ENCODE measurements at regions not wholly inside any gene's neighbourhood (a gene's known extent, or its start where the extent isn't known, plus 50 kb on each side); places are given as distances from the start of the nearest gene placed in this dataset.

DNA sequence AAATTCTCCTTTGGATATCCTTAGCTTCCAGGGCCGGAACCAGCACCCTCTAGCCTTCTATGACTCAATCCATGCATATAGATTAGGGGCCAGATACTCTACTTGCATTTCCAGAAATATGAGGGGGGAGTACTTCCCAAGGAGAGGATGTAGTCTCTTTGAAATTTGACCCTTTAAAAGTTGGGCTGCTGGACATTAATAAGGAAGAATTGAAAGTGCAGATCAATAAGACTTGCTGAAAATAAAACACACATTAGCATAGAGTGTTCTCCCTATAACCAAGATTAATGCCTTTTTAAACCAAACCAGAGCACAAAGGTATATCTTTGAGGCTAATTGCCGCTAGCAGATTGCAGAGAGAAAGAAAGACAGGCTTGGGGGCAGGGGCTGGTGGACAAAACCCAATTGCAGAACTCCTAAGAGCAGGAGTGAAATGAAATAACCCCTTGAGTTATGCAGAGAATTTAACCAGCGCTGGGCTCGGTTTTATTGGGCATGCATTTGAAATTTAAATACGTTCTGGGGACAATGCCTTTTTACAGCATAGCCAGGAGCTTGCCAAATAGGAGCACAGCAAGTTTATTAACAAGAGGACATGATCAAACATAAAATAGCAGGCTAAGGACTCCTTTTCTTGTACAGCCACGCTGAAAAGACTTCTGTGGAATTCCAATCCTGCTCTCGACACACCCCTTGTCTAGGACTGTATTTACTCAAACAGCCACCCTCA is 108.2 kb upstream of the SALL4 start:
- TF ChIP-seq, protein P1, sequence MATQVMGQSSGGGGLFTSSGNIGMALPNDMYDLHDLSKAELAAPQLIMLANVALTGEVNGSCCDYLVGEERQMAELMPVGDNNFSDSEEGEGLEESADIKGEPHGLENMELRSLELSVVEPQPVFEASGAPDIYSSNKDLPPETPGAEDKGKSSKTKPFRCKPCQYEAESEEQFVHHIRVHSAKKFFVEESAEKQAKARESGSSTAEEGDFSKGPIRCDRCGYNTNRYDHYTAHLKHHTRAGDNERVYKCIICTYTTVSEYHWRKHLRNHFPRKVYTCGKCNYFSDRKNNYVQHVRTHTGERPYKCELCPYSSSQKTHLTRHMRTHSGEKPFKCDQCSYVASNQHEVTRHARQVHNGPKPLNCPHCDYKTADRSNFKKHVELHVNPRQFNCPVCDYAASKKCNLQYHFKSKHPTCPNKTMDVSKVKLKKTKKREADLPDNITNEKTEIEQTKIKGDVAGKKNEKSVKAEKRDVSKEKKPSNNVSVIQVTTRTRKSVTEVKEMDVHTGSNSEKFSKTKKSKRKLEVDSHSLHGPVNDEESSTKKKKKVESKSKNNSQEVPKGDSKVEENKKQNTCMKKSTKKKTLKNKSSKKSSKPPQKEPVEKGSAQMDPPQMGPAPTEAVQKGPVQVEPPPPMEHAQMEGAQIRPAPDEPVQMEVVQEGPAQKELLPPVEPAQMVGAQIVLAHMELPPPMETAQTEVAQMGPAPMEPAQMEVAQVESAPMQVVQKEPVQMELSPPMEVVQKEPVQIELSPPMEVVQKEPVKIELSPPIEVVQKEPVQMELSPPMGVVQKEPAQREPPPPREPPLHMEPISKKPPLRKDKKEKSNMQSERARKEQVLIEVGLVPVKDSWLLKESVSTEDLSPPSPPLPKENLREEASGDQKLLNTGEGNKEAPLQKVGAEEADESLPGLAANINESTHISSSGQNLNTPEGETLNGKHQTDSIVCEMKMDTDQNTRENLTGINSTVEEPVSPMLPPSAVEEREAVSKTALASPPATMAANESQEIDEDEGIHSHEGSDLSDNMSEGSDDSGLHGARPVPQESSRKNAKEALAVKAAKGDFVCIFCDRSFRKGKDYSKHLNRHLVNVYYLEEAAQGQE (IDR thresholded peaks at IDR 0.05; ENCODE audit: low read depth), result no peak
- TF ChIP-seq TEAD4 (IDR thresholded peaks at IDR 0.05), result peak; percentile 70
- peak; percentile 17; the same call in 1 of the 2 replicates for TF ChIP-seq NFIC (IDR thresholded peaks at IDR 0.05)
- TF ChIP-seq EP300 (IDR thresholded peaks at IDR 0.05; ENCODE audit: borderline replicate concordance), result no peak
- no peak; the same call in 1 of the 2 replicates for TF ChIP-seq FOXM1 (IDR thresholded peaks at IDR 0.05; ENCODE audit: borderline replicate concordance, low read depth)
- no peak for TF ChIP-seq TCF12 (IDR thresholded peaks at IDR 0.05; ENCODE audit: low read depth)
- no peak for TF ChIP-seq TAF1 (IDR thresholded peaks at IDR 0.05; ENCODE audit: low read depth)
- no peak for TF ChIP-seq YY1 (IDR thresholded peaks at IDR 0.05; ENCODE audit: low read depth)
- no peak for TF ChIP-seq RAD21 (IDR thresholded peaks at IDR 0.05; ENCODE audit: low read depth)
- no peak for TF ChIP-seq EGR1 (IDR thresholded peaks at IDR 0.05)
- no peak for TF ChIP-seq ZBTB7A (IDR thresholded peaks at IDR 0.05; ENCODE audit: low read depth)
- TF ChIP-seq CREB1 (IDR thresholded peaks at IDR 0.05; ENCODE audit: low read depth), result no peak
- TF ChIP-seq, protein P2, sequence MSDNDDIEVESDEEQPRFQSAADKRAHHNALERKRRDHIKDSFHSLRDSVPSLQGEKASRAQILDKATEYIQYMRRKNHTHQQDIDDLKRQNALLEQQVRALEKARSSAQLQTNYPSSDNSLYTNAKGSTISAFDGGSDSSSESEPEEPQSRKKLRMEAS (IDR thresholded peaks at IDR 0.05), result no peak
- no peak for TF ChIP-seq CEBPB (IDR thresholded peaks at IDR 0.05)
- TF ChIP-seq, protein P3, sequence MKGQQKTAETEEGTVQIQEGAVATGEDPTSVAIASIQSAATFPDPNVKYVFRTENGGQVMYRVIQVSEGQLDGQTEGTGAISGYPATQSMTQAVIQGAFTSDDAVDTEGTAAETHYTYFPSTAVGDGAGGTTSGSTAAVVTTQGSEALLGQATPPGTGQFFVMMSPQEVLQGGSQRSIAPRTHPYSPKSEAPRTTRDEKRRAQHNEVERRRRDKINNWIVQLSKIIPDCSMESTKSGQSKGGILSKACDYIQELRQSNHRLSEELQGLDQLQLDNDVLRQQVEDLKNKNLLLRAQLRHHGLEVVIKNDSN (IDR thresholded peaks at IDR 0.05), result no peak

DNA sequence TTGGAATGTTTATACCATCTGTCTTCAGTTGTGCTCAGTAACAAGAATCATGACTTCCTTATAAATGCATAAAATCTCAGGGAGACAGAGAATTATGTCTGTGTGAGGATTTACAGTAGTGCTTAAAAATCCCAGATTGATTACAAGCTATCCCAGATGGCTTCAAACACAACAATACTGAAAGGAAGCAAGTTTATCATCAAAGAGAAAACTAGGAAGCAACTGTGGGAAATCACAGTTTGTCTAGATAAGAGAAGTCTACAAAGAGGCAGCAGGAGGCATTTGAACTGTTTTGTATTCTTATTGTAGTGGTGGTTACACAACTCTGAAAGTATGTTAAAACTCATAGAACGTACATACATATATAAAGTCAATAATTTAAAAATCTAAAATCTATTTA is 104.4 kb upstream of the SALL4 start:
- TF ChIP-seq, protein P1 (IDR thresholded peaks at IDR 0.05; ENCODE audit: low read depth), result no peak
- TF ChIP-seq EP300 (IDR thresholded peaks at IDR 0.05; ENCODE audit: borderline replicate concordance) (no peak), CREB1 (IDR thresholded peaks at IDR 0.05; ENCODE audit: low read depth) (no peak), FOXM1 (IDR thresholded peaks at IDR 0.05; ENCODE audit: borderline replicate concordance, low read depth) (no peak), TCF12 (IDR thresholded peaks at IDR 0.05; ENCODE audit: low read depth) (no peak), RAD21 (IDR thresholded peaks at IDR 0.05; ENCODE audit: low read depth) (no peak), NFIC (IDR thresholded peaks at IDR 0.05) (no peak), TAF1 (IDR thresholded peaks at IDR 0.05; ENCODE audit: low read depth) (no peak), EGR1 (IDR thresholded peaks at IDR 0.05) (no peak), YY1 (IDR thresholded peaks at IDR 0.05; ENCODE audit: low read depth) (no peak), CEBPB (IDR thresholded peaks at IDR 0.05) (no peak), TEAD4 (IDR thresholded peaks at IDR 0.05) (no peak), ZBTB7A (IDR thresholded peaks at IDR 0.05; ENCODE audit: low read depth) (no peak)
- TF ChIP-seq, protein P2 (IDR thresholded peaks at IDR 0.05), result no peak

DNA sequence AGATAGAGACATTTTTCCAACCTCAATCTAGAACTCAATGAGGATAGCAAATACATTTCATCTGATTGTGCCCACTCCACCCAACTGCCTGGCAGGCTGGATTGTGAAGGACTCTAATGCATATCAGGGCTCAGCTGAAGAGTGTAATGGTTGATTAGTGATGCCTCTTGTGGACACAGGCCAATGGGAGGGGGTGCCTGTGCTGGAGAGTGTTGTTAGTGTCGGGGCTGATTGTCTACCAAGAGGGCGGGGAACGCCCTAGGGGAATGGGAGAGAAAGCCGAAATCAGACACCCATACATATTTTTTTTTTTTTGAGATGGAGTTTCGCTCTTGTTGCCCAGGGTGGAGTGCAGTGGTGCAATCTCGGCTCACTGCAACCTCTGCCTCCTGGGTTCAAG is 103.7 kb upstream of the SALL4 start:
- TF ChIP-seq, protein P2 (IDR thresholded peaks at IDR 0.05), result no peak
- TF ChIP-seq ZBTB7A (IDR thresholded peaks at IDR 0.05; ENCODE audit: low read depth) (no peak), RAD21 (IDR thresholded peaks at IDR 0.05; ENCODE audit: low read depth) (no peak), EGR1 (IDR thresholded peaks at IDR 0.05) (no peak), TEAD4 (IDR thresholded peaks at IDR 0.05) (no peak), TCF12 (IDR thresholded peaks at IDR 0.05; ENCODE audit: low read depth) (no peak)
- TF ChIP-seq, protein P3 (IDR thresholded peaks at IDR 0.05), result no peak
- TF ChIP-seq, protein P1 (IDR thresholded peaks at IDR 0.05; ENCODE audit: low read depth), result no peak

DNA sequence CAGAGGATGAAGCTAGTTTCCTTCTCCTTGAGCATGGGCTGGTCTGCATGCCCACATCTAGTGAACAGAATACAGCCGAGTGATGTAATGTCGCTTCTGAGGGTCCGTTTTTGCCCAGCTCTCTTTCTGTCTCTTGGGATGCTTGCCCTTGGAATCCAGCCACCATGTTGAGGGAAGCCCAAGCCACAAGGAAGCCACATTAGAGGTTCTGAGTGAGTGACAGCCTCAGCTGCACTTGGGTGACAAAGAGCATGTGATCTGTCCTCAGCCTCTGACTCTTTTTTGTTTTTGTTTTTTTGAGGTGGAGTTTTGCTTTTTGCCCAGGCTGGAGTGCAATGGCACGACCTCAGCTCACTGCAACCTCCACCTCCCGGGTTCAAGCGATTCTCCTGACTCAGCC is 100.6 kb upstream of the SALL4 start:
- TF ChIP-seq ZBTB7A (IDR thresholded peaks at IDR 0.05; ENCODE audit: low read depth) (no peak), TEAD4 (IDR thresholded peaks at IDR 0.05) (no peak), NFIC (IDR thresholded peaks at IDR 0.05) (no peak), FOXM1 (IDR thresholded peaks at IDR 0.05; ENCODE audit: borderline replicate concordance, low read depth) (no peak), EGR1 (IDR thresholded peaks at IDR 0.05) (no peak), CEBPB (IDR thresholded peaks at IDR 0.05) (no peak), YY1 (IDR thresholded peaks at IDR 0.05; ENCODE audit: low read depth) (no peak), EP300 (IDR thresholded peaks at IDR 0.05; ENCODE audit: borderline replicate concordance) (no peak), TCF12 (IDR thresholded peaks at IDR 0.05; ENCODE audit: low read depth) (no peak), CREB1 (IDR thresholded peaks at IDR 0.05; ENCODE audit: low read depth) (no peak), RAD21 (IDR thresholded peaks at IDR 0.05; ENCODE audit: low read depth) (no peak), TAF1 (IDR thresholded peaks at IDR 0.05; ENCODE audit: low read depth) (no peak)
- TF ChIP-seq, protein P3 (IDR thresholded peaks at IDR 0.05), result no peak
- TF ChIP-seq, protein P2 (IDR thresholded peaks at IDR 0.05), result no peak
- TF ChIP-seq, protein P1 (IDR thresholded peaks at IDR 0.05; ENCODE audit: low read depth), result no peak

Measured in Ishikawa (cell line).